ENCODE measurements at regions not wholly inside any gene's neighbourhood (a gene's known extent, or its start where the extent isn't known, plus 50 kb on each side); places are given as distances from the start of the nearest gene placed in this dataset.

GRCh38 chr13:93017493-93018112, 209.0 kb upstream of the GPC6 start:
- Histone ChIP-seq H3K36me3 (ENCODE audit: control insufficient read depth, insufficient read depth, low read length) (no peaks in the 10 kb centered on the region), H3K9me3 (ENCODE audit: control insufficient read depth, insufficient read depth, low read length) (peaks cover 8% of the 10 kb centered on the region; the same call in 1 of the 2 replicates), H3K4me1 (ENCODE audit: control insufficient read depth, insufficient read depth, low read length) (no peaks in the 10 kb centered on the region), H3K9ac (ENCODE audit: low read depth, low read length) (no peak overlapping the region), H2BK120ac (ENCODE audit: low read depth, low read length) (no peak overlapping the region), H4K8ac (ENCODE audit: low read depth in 2 of 2, low read length in 2 of 2) (no peak overlapping the region), H3K4me2 (ENCODE audit: low read depth, low read length) (no peak overlapping the region), H4K20me1 (ENCODE audit: insufficient read depth, low read length) (no peaks in the 10 kb centered on the region), H2AK9ac (replicated peaks; ENCODE audit: low read depth, low read length, poor library complexity) (no peak overlapping the region), H3K14ac (replicated peaks; ENCODE audit: low read depth, low read length) (no peak overlapping the region), H3K79me1 (ENCODE audit: low read depth in 1 of 2, low read length in 2 of 2) (no peaks in the 10 kb centered on the region), H2AFZ (replicated peaks; ENCODE audit: low read length, poor library complexity) (no peak overlapping the region), H3K23ac (ENCODE audit: low read depth, low read length) (no peak overlapping the region), H2BK15ac (ENCODE audit: low read depth, low read length) (no peak overlapping the region), H3K4me3 (ENCODE audit: insufficient read depth, low read depth, low read length) (no peak overlapping the region), H2AK5ac (ENCODE audit: low read depth, low read length) (no peak overlapping the region), H3K56ac (ENCODE audit: extremely low read depth, insufficient read depth, low read length) (no peak overlapping the region), H2BK20ac (ENCODE audit: low read depth, low read length) (no peak overlapping the region), H3K27me3 (ENCODE audit: control insufficient read depth, insufficient read depth, low read length) (no peaks in the 10 kb centered on the region), H3K18ac (ENCODE audit: low read depth, low read length) (no peak overlapping the region), H4K91ac (ENCODE audit: insufficient read depth, low read depth, low read length) (no peak overlapping the region), H4K5ac (ENCODE audit: low read depth, low read length) (no peak overlapping the region), H3K27ac (ENCODE audit: insufficient read depth, low read length) (no peak overlapping the region), H3K9me1 (ENCODE audit: insufficient read depth, low read length) (no peaks in the 10 kb centered on the region), H3K4ac (ENCODE audit: low read depth, low read length) (no peak overlapping the region), H2BK5ac (ENCODE audit: low read depth, low read length, poor library complexity, severe bottlenecking) (no peak overlapping the region)
- dilution Hi-C loops (cut with HindIII; ENCODE audit: low sequenced_read_pairs, unreplicated experiment) (no loop called here), intact Hi-C loops (cut with micrococcal nuclease) (no loop called here), in situ Hi-C loops (cut with MboI; ENCODE audit: low sequenced_read_pairs) (no loop called here)
- TF ChIP-seq MXI1 (IDR thresholded peaks at IDR 0.05; ENCODE audit: borderline replicate concordance, low read depth, low read length) (no peak), USF2 (IDR thresholded peaks at IDR 0.05; ENCODE audit: low read depth, low read length) (no peak), SMC3 (IDR thresholded peaks at IDR 0.05; ENCODE audit: low read depth, low read length) (no peak), MAFK (IDR thresholded peaks at IDR 0.05; ENCODE audit: low read depth, low read length) (no peak), BHLHE40 (IDR thresholded peaks at IDR 0.05; ENCODE audit: low read depth, low read length) (no peak), CHD1 (IDR thresholded peaks at IDR 0.05; ENCODE audit: low read depth, low read length) (no peak), MAZ (IDR thresholded peaks at IDR 0.05; ENCODE audit: borderline replicate concordance, low read depth, low read length) (no peak), RFX5 (IDR thresholded peaks at IDR 0.05; ENCODE audit: low read depth, low read length) (no peak), ELK1 (IDR thresholded peaks at IDR 0.05; ENCODE audit: borderline replicate concordance, low read depth, low read length) (no peak), POLR2A (IDR thresholded peaks at IDR 0.05; ENCODE audit: low read depth, low read length) (no peak), FOS (IDR thresholded peaks at IDR 0.05; ENCODE audit: low read depth, low read length) (no peak), CTCF (conservative IDR thresholded peaks at IDR 0.05; ENCODE audit: low read depth, low read length) (no peak), RAD21 (IDR thresholded peaks at IDR 0.05; ENCODE audit: low read length) (no peak), CEBPB (IDR thresholded peaks at IDR 0.05; ENCODE audit: low read depth, low read length) (no peak), RCOR1 (IDR thresholded peaks at IDR 0.05; ENCODE audit: insufficient replicate concordance, low read length) (no peak), NFE2L2 (IDR thresholded peaks at IDR 0.05; ENCODE audit: low read depth, low read length) (no peak)
- no CpG with 5 or more reads among the region's 1 CpG for WGBS, 2 experiments (ENCODE audit: extremely low coverage in 2 of 2, insufficient read length in 1 of 2)
- CTCF ChIA-PET = no interaction called here
- POLR2A ChIA-PET (ENCODE audit: unreplicated experiment) = no interaction called here
- no peak for DNase-seq
- no TSS peak for BruUV-seq (replicated peaks)
- ATAC-seq (ENCODE audit: low read depth) = no peak
